ENCODE measurements at regions not wholly inside any gene's neighbourhood (a gene's known extent, or its start where the extent isn't known, plus 50 kb on each side); places are given as distances from the start of the nearest gene placed in this dataset.
"Not testable (repeated sequence)": the region's sequence is repeated elsewhere in the genome, so short reads cannot be mapped to it uniquely, and the experiment has no call there.

GRCh38 chr1:227508431-227508830 lies 54.9 kb upstream of the ZNF678 start:
- no peak for DNase-seq (ENCODE audit: low read depth)

GRCh38 chr1:227506490-227507393 lies 56.6 kb upstream of the ZNF678 start:
- DNase-seq (ENCODE audit: low read depth) = not testable (repeated sequence)

GRCh38 chr1:227496045-227496444 lies 67.3 kb upstream of the ZNF678 start:
- DNase-seq (ENCODE audit: low read depth) = not testable (repeated sequence)

GRCh38 chr1:227493863-227494551 lies 69.3 kb upstream of the ZNF678 start:
- not testable (repeated sequence) for DNase-seq (ENCODE audit: low read depth)

- no peak for DNase-seq (ENCODE audit: low read depth)
Measured at GRCh38 chr1:227490478-227490877, 72.9 kb upstream of the ZNF678 start.

- no peak for DNase-seq (ENCODE audit: low read depth)
Measured at GRCh38 chr1:227490001-227490400, 73.4 kb upstream of the ZNF678 start.

- no peak for DNase-seq (ENCODE audit: low read depth)
Measured at GRCh38 chr1:227489572-227489971, 73.8 kb upstream of the ZNF678 start.

GRCh38 chr1:227487606-227488005 lies 75.8 kb upstream of the ZNF678 start:
- DNase-seq (ENCODE audit: low read depth) = no peak

- no peak for DNase-seq (ENCODE audit: low read depth)
Measured at GRCh38 chr1:227486559-227486958, 76.8 kb upstream of the ZNF678 start.

GRCh38 chr1:227482023-227482299 lies 81.4 kb upstream of the ZNF678 start:
- DNase-seq (ENCODE audit: low read depth) = no peak

GRCh38 chr1:227474072-227474471 lies 89.3 kb upstream of the ZNF678 start:
- not testable (repeated sequence) for DNase-seq (ENCODE audit: low read depth)

- DNase-seq (ENCODE audit: low read depth) = no peak
Measured at GRCh38 chr1:227472772-227473171, 90.6 kb upstream of the ZNF678 start.

- no peak for DNase-seq (ENCODE audit: low read depth)
Measured at GRCh38 chr1:227470688-227471087, 92.7 kb upstream of the ZNF678 start.

- DNase-seq (ENCODE audit: low read depth) = no peak
Measured at GRCh38 chr1:227469708-227470107, 93.6 kb upstream of the ZNF678 start.

GRCh38 chr1:227466039-227466645 lies 97.2 kb upstream of the ZNF678 start:
- no peak for DNase-seq (ENCODE audit: low read depth)

GRCh38 chr1:227465256-227465655 lies 98.1 kb upstream of the ZNF678 start:
- DNase-seq (ENCODE audit: low read depth) = no peak

GRCh38 chr1:227459977-227460376 lies 103.4 kb upstream of the ZNF678 start:
- no peak for DNase-seq (ENCODE audit: low read depth)

- DNase-seq (ENCODE audit: low read depth) = no peak
Measured at GRCh38 chr1:227459326-227459841, 104.0 kb upstream of the ZNF678 start.

- no peak for DNase-seq (ENCODE audit: low read depth)
Measured at GRCh38 chr1:227454686-227455085, 108.7 kb upstream of the ZNF678 start.

- DNase-seq (ENCODE audit: low read depth) = no peak
Measured at GRCh38 chr1:227453631-227454355, 109.6 kb upstream of the ZNF678 start.

- no peak for DNase-seq (ENCODE audit: low read depth)
Measured at GRCh38 chr1:227451954-227452353, 111.4 kb upstream of the ZNF678 start.

- no peak for DNase-seq (ENCODE audit: low read depth)
Measured at GRCh38 chr1:227451057-227451456, 112.3 kb upstream of the ZNF678 start.
